ENCODE measurements at regions not wholly inside any gene's neighbourhood (a gene's known extent, or its start where the extent isn't known, plus 50 kb on each side); places are given as distances from the start of the nearest gene placed in this dataset.

GRCh38 chr2:156944871-156945270, 312.6 kb upstream of the GALNT5 start:
- no peaks in the 10 kb centered on the region for H3K27me3 ChIP-seq (ENCODE audit: low read length)
- H3K4me2 ChIP-seq (ENCODE audit: low read depth, low read length, poor library complexity, severe bottlenecking) = no peak overlapping the region
- no peak overlapping the region for H2AFZ ChIP-seq (ENCODE audit: low read depth, low read length, severe bottlenecking)

GRCh38 chr2:156947261-156947660, 310.2 kb upstream of the GALNT5 start:
- Histone ChIP-seq H4K20me1 (ENCODE audit: low read depth, low read length) (no peaks in the 10 kb centered on the region), H3K36me3 (ENCODE audit: low read length) (no peaks in the 10 kb centered on the region), H2AFZ (ENCODE audit: low read depth, low read length, severe bottlenecking) (no peak overlapping the region), H3F3A (ENCODE audit: insufficient read depth) (no peaks in the 10 kb centered on the region), H3K9ac (ENCODE audit: low read length) (no peak overlapping the region), H3K9me3 (ENCODE audit: insufficient read depth, low read length) (no peaks in the 10 kb centered on the region), H3K9me2 (replicated peaks; ENCODE audit: insufficient read depth, low read length) (no peaks in the 10 kb centered on the region), H3K27me3 (ENCODE audit: low read length) (no peaks in the 10 kb centered on the region), H3K4me2 (ENCODE audit: low read depth, low read length, poor library complexity, severe bottlenecking) (no peak overlapping the region), H3K4me3 (ENCODE audit: insufficient read depth, low read length, poor library complexity, severe bottlenecking) (no peak overlapping the region), H3K79me2 (ENCODE audit: insufficient read depth, low read length) (no peaks in the 10 kb centered on the region), H3K27ac (ENCODE audit: low read depth, low read length) (no peak overlapping the region)
- TF ChIP-seq, protein P1, sequence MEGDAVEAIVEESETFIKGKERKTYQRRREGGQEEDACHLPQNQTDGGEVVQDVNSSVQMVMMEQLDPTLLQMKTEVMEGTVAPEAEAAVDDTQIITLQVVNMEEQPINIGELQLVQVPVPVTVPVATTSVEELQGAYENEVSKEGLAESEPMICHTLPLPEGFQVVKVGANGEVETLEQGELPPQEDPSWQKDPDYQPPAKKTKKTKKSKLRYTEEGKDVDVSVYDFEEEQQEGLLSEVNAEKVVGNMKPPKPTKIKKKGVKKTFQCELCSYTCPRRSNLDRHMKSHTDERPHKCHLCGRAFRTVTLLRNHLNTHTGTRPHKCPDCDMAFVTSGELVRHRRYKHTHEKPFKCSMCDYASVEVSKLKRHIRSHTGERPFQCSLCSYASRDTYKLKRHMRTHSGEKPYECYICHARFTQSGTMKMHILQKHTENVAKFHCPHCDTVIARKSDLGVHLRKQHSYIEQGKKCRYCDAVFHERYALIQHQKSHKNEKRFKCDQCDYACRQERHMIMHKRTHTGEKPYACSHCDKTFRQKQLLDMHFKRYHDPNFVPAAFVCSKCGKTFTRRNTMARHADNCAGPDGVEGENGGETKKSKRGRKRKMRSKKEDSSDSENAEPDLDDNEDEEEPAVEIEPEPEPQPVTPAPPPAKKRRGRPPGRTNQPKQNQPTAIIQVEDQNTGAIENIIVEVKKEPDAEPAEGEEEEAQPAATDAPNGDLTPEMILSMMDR (IDR thresholded peaks at IDR 0.05; ENCODE audit: insufficient read depth, low read length, poor library complexity, severe bottlenecking) = no peak
- no peak for TF ChIP-seq EZH2phosphoT487 (conservative IDR thresholded peaks at IDR 0.05; ENCODE audit: low read length)

More at GRCh38 chr2:156944871-156945270, 312.6 kb upstream of the GALNT5 start:
- Histone ChIP-seq H3K9ac (ENCODE audit: low read length) (no peak overlapping the region), H3K79me2 (ENCODE audit: insufficient read depth, low read length) (no peaks in the 10 kb centered on the region), H4K20me1 (ENCODE audit: low read depth, low read length) (no peaks in the 10 kb centered on the region), H3K9me2 (replicated peaks; ENCODE audit: insufficient read depth, low read length) (no peaks in the 10 kb centered on the region), H3K36me3 (ENCODE audit: low read length) (no peaks in the 10 kb centered on the region), H3F3A (ENCODE audit: insufficient read depth) (no peaks in the 10 kb centered on the region), H3K9me3 (ENCODE audit: insufficient read depth, low read length) (no peaks in the 10 kb centered on the region), H3K4me3 (ENCODE audit: insufficient read depth, low read length, poor library complexity, severe bottlenecking) (no peak overlapping the region), H3K27ac (ENCODE audit: low read depth, low read length) (no peak overlapping the region)
- no peak for TF ChIP-seq EZH2phosphoT487 (conservative IDR thresholded peaks at IDR 0.05; ENCODE audit: low read length)
- TF ChIP-seq, protein P1 (IDR thresholded peaks at IDR 0.05; ENCODE audit: insufficient read depth, low read length, poor library complexity, severe bottlenecking) = no peak

DNA sequence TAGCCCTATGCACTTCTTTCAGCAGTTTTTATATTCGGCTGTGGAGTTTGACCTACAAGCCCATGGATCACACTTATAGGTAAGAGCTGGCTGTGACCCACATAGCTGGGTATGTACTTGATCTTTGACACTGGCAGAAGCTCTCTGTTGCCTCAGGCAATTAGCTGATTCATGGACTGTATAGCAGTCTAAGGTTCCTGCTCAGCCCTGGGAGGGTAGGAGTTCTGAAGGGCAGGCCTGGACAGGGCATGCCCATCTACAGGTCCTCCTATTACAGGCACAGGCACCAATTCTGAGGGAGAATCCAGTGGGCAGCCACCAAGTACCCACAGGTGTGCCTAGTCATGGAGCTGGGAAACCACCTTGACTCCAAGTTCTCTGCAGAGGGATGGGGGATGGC, 301.8 kb upstream of the GALNT5 start:
- Histone ChIP-seq H4K20me1 (ENCODE audit: low read depth, low read length) (no peaks in the 10 kb centered on the region), H3K9ac (ENCODE audit: low read length) (no peak overlapping the region), H3K4me2 (ENCODE audit: low read depth, low read length, poor library complexity, severe bottlenecking) (no peak overlapping the region), H3K27me3 (ENCODE audit: low read length) (no peaks in the 10 kb centered on the region), H3F3A (ENCODE audit: insufficient read depth) (no peaks in the 10 kb centered on the region), H3K9me3 (ENCODE audit: insufficient read depth, low read length) (peaks cover 5% of the 10 kb centered on the region; the same call in 1 of the 2 replicates), H3K36me3 (ENCODE audit: low read length) (no peaks in the 10 kb centered on the region), H3K4me3 (ENCODE audit: insufficient read depth, low read length, poor library complexity, severe bottlenecking) (no peak overlapping the region), H2AFZ (ENCODE audit: low read depth, low read length, severe bottlenecking) (no peak overlapping the region), H3K9me2 (replicated peaks; ENCODE audit: insufficient read depth, low read length) (no peaks in the 10 kb centered on the region), H3K79me2 (ENCODE audit: insufficient read depth, low read length) (no peaks in the 10 kb centered on the region), H3K27ac (ENCODE audit: low read depth, low read length) (no peak overlapping the region)
- TF ChIP-seq, protein P1 (IDR thresholded peaks at IDR 0.05; ENCODE audit: insufficient read depth, low read length, poor library complexity, severe bottlenecking) = no peak
- TF ChIP-seq EZH2phosphoT487 (conservative IDR thresholded peaks at IDR 0.05; ENCODE audit: low read length) = no peak

All from SU-DHL-6 (cell line).